ENCODE measurements at regions not wholly inside any gene's neighbourhood (a gene's known extent, or its start where the extent isn't known, plus 50 kb on each side); places are given as distances from the start of the nearest gene placed in this dataset.

- TF ChIP-seq CTCF (IDR thresholded peaks at IDR 0.05; ENCODE audit: insufficient read depth, low read depth, low read length) = no peak
- no peak for TF ChIP-seq EZH2 (IDR thresholded peaks at IDR 0.05; ENCODE audit: insufficient read depth, low read length)
Measured at GRCh38 chr13:85462792-85463425, 336.3 kb downstream of the SLITRK6 start.

Data from astrocyte (in vitro differentiated cells and primary cell).